Esophagus mucosa (tissue), 1 donor: ENCODE measurements at regions not wholly inside any gene's neighbourhood (a gene's known extent, or its start where the extent isn't known, plus 50 kb on each side); places are given as distances from the start of the nearest gene placed in this dataset.

Experiments used
- ATAC-seq: fragments of 200-7000 bp; cut with Tn5 transposase; one replicate; pipeline ENCODE4 v1.9.1; 2020
- donor health status: DM: yes; HTN: yes; CAD: no.

- ATAC-seq = no peak
Measured at GRCh38 chr6:147867433-147868226, 359.1 kb downstream of the SAMD5 start.

- no peak for ATAC-seq
Measured at GRCh38 chr6:147868427-147869190, 360.1 kb downstream of the SAMD5 start.

GRCh38 chr6:147869201-147869600, 360.7 kb downstream of the SAMD5 start:
- no peak for ATAC-seq

GRCh38 chr6:147869869-147870268, 361.4 kb downstream of the SAMD5 start:
- no peak for ATAC-seq

- ATAC-seq = no peak
Measured at GRCh38 chr6:147870506-147871110, 362.1 kb downstream of the SAMD5 start.

GRCh38 chr6:147872002-147872401, 363.5 kb downstream of the SAMD5 start:
- ATAC-seq = no peak

- no peak for ATAC-seq
Measured at GRCh38 chr6:147873816-147874215, 365.3 kb downstream of the SAMD5 start.

GRCh38 chr6:147874322-147874721, 365.8 kb downstream of the SAMD5 start:
- no peak for ATAC-seq

- no peak for ATAC-seq
Measured at GRCh38 chr6:147879031-147879580, 370.6 kb downstream of the SAMD5 start.

- no peak for ATAC-seq
Measured at GRCh38 chr6:147881432-147881831, 372.9 kb downstream of the SAMD5 start.

GRCh38 chr6:147888374-147888773, 379.9 kb downstream of the SAMD5 start:
- no peak for ATAC-seq

GRCh38 chr6:147891671-147892070, 383.2 kb downstream of the SAMD5 start:
- no peak for ATAC-seq

GRCh38 chr6:147892476-147892875, 384.0 kb downstream of the SAMD5 start:
- no peak for ATAC-seq

GRCh38 chr6:147895272-147895671, 386.8 kb downstream of the SAMD5 start:
- no peak for ATAC-seq

- ATAC-seq = no peak
Measured at GRCh38 chr6:147900247-147900830, 391.8 kb downstream of the SAMD5 start.

- ATAC-seq = no peak
Measured at GRCh38 chr6:147903321-147903720, 394.8 kb downstream of the SAMD5 start.

GRCh38 chr6:147903931-147904330, 395.4 kb downstream of the SAMD5 start:
- no peak for ATAC-seq

GRCh38 chr6:147904416-147904815, 395.9 kb downstream of the SAMD5 start:
- no peak for ATAC-seq

- no peak for ATAC-seq
Measured at GRCh38 chr6:147905711-147906110, 397.2 kb downstream of the SAMD5 start.

- no peak for ATAC-seq
Measured at GRCh38 chr6:147906361-147906760, 397.9 kb downstream of the SAMD5 start.

- ATAC-seq = no peak
Measured at GRCh38 chr6:147909640-147910039, 401.1 kb downstream of the SAMD5 start.

GRCh38 chr6:147910281-147910680, 401.8 kb downstream of the SAMD5 start:
- ATAC-seq = no peak

GRCh38 chr6:147911057-147911456, 402.6 kb downstream of the SAMD5 start:
- ATAC-seq = no peak
